HG03520 (cell line): ENCODE measurements at regions not wholly inside any gene's neighbourhood (a gene's known extent, or its start where the extent isn't known, plus 50 kb on each side); places are given as distances from the start of the nearest gene placed in this dataset.

Experiments used
- ATAC-seq: cut with Tn5 transposase; IDR thresholded peaks from one replicate; pipeline ENCODE4 v1.9.1; 2021; ENCODE audit warnings: mild to moderate bottlenecking, moderate library complexity; ENCODE audit not compliant: unreplicated experiment

GRCh38 chr18:61989138-61989537, 96.3 kb upstream of the RNF152 start:
- no peak for ATAC-seq

DNA sequence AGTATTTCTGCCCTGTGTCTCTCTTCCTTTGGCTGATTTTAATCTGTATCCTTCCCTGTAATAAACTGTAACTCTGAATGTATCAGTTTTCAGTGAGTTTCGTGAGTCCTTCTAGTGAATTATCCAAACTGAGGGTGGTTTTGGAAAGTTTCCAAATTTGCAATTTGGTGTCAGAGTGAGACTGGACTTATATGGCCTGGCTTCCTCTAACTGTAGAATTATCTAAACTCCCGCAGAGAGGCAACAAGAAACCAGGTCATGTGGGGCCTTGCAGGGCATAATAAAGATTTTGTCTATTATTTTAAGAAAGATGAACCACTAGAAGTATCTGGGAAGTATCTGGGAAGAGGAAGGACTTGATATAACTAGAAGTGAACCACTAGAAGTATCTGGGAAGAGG, 95.3 kb upstream of the RNF152 start:
- no peak for ATAC-seq

- no peak for ATAC-seq
Measured at GRCh38 chr18:61985681-61986080, 92.9 kb upstream of the RNF152 start.

DNA sequence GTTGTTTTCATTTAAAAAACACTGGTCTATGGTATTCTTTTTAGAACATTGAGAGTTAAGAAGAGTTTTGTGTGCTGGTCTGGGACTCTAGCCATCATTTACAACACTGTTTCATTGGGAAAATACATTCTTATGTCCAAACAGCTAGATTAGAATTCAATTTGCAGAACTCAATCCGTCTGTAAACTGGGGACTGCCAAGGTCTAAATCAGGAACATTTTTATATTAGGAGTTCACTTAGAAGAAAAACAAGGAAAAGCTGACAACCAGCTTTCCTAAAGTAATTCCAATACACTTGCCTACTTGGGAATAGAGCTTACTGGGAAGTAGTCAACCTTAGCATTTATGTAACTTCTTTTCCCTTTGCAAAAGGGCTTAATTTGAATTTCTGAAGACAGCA, 91.5 kb upstream of the RNF152 start:
- no peak for ATAC-seq

DNA sequence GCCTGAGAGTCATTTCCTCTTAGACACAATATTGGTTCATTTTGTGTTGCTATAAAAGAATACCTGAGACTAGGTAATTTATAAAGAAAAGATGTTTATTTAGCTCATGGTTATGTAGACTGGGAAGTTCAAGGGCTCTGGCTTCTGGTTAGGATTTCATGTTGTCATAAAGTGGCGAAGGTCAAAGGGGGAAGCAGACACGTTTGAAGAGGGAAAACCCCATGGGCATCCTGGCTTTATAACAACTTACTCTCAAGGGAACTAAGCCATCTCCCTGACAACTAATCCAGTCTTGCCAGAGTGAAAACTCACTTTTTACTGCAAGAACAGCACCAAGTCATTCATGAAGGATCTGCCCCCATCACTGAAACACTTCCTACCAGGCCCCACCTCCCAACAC, 89.7 kb upstream of the RNF152 start:
- no peak for ATAC-seq

DNA sequence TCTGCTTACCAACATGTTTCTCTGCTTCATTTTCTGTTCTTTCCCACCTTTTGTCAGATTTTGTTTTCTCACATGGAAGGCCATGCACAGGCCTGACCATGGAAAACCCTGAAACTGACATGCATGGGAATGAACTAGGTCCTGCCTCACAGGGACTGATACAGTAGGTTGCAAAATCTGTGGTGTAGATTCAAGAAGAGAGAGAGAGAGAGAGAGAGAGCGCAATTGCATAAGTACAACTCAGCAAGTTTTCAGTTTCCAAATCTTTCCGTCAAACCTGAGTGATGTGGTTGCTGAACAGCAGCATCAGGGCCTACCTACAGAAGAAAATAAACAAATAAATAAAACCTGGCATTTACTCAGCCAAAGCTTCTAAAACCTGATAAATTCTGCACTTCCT, 87.5 kb upstream of the RNF152 start:
- no peak for ATAC-seq

- no peak for ATAC-seq
Measured at GRCh38 chr18:61975526-61976326, 82.9 kb upstream of the RNF152 start.

GRCh38 chr18:61973273-61974115, 80.7 kb upstream of the RNF152 start:
- ATAC-seq = no peak

GRCh38 chr18:61972389-61973264, 79.8 kb upstream of the RNF152 start:
- peak; percentile 94 for ATAC-seq

DNA sequence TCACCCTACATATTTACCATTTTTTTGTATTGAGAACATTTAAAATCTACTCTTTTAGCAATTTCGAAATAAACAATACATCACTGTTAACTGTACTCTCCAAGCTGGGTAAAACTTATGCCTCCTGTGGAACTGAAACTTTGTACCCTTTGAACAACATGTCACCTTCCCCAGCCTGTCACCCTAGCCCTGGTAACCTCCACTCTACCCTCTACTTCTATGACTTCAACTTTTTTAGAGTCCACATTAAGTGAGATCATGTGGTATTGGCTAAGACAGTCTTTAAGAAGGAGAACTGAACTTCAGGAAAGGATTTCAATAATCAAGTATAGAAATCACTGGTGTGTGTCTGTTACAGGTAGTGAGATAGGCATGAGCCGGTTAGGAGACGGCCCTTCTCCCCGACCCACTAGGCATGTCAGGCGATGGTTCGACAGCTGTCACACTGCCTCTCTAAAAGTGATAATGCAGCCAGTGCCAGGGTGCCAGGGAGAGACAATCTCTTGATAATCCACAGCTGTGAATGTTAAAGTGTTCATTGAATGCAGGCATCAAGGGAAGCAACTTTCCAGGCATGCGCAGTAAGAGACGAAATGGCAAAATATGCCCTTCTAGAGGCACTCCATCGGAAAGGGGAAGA, 74.6 kb upstream of the RNF152 start:
- ATAC-seq = no peak

DNA sequence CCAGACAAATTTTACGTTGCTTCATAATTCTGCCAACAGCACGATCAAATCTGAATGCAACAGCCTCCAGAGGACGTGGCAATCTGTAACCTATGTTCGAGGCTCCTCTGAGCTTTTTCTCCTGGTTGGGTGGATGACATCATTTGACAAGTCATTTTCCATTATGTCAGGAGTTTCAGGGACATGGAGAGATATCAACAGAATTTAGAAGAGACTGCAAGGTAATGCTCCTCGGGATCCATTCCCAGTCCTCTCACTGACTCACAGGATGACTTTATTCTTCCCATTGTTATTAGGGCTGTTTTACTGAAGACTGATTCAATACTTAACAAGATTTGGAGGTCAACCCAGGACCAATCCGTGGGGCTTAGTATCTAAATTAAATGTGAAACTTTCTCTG, 72.5 kb upstream of the RNF152 start:
- ATAC-seq = no peak

DNA sequence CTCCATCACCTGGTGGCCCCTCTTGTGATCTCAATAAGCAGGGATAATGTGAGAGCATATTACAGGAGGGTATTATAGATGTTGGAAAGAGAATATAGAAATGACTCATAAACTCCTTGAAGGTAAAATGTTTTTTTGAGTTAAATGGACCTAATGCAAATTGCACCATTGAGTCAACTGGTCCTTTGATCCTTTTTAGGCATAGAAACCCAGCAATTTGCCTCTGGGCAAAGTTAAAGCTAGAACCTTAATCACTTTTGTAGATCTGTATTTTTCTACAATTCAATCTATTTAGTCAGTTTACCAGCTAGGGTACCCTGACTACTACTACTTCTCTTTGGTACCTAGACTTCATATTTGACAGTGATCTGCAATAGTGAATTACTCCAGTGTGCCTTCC, 71.8 kb upstream of the RNF152 start:
- ATAC-seq = no peak

- ATAC-seq = no peak
Measured at GRCh38 chr18:61963705-61964104, 70.9 kb upstream of the RNF152 start.

DNA sequence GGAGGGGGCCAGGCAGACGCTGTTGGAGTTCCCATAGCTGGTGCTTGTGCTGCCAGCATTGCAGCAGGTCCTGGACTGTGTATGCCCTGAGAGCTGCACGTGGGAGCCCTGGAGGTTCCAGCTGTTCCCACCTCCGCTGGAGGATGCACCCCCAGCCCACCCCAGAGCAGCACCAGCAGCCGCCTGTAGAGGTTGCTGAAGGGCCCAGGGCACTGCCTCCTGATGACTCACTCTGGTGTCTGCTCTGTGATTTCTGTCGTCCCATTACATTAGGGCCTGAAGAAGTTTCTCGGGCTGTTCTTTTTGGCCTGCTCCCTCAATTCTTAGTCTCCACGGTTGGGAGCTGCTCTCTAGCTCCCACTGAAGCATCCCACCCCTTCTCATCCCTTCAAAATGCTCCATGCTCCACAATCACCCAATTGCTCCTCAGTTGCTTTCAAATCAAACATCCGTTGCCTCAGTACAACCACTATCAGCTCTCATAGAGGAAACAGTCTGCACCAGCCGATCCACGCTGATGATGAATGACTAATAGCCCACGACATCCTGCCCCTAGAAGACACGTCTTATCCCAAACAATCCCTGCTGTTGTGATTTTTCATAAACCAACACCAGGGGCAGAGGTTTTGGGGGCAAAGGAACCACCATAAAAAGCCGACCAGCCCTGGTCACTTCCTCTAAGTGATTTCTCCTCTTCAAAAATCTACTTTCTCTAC, 65.2 kb upstream of the RNF152 start:
- ATAC-seq = no peak

DNA sequence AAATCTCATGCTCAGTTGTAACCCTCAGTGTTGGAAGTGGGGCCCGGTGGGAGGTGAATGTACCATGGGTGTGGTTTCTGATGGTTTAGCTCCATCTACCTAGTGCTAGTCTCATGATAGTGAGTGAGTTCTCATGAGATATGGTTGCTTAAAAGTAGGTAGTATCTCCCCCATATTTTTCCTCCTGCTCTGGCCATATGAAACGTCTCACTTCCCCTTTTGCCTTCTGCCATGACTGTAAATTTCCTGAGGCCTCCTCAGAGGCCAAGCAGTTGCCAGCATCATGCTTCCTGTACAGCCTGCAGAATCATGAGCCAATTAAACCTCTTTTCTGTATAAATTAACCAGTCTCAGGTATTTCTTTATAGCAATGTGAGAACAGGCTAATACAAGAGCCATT, 62.8 kb upstream of the RNF152 start:
- peak; percentile 40 for ATAC-seq

GRCh38 chr18:61954096-61954746, 61.4 kb upstream of the RNF152 start:
- no peak for ATAC-seq

GRCh38 chr18:61953641-61954040, 60.8 kb upstream of the RNF152 start:
- no peak for ATAC-seq

DNA sequence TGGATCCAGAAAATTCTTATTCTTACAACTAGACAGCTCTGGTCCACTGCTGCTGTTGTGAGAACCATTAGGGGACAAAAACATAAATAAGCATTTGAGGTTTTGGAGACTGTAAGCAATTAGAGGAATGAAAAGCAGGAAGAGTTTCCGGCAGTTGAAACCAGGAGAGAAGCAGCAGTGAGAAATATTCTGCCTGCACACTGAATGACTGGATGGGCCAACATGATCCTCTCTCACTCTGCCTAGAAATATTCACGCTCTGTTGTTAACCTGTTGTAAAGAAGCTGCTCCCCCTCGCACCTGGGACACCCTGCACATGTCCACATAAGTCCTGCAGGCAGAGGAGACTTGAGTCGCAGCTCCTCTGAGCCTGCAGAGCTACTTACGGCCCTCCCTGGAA, 60.4 kb upstream of the RNF152 start:
- ATAC-seq = no peak

GRCh38 chr18:61951396-61951795, 58.6 kb upstream of the RNF152 start:
- no peak for ATAC-seq

DNA sequence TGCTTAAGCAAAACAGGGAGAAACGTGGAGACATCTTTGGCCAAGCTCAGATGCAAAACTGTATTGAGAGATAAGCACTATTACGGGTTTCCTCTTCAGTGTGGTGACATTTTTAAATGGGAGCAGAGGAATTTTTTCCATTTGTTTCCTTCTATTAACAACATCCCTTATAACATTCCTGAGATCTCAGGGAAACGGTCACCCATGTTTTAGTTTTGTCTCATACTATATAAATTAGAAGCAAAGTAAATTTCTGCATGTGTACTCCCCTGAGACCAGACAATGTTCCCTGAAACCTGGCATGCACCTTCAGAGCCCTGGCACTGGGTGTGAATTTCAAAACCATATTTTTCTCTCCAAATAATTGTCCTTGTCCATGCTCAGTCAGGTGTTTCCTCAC, 57.6 kb upstream of the RNF152 start:
- ATAC-seq = no peak
